ENCODE measurements at regions not wholly inside any gene's neighbourhood (a gene's known extent, or its start where the extent isn't known, plus 50 kb on each side); places are given as distances from the start of the nearest gene placed in this dataset.

- no peak for TF ChIP-seq CTCF (IDR thresholded peaks at IDR 0.05)
- no peak overlapping the region for H3K4me3 ChIP-seq
- no peak overlapping the region for H3K27ac ChIP-seq
- no peak for DNase-seq (ENCODE audit: low spot score)
Observed at GRCh38 chr11:110901441-110901840, 189.2 kb upstream of the ARHGAP20 start.

- no peak for DNase-seq (ENCODE audit: low spot score)
- TF ChIP-seq CTCF (IDR thresholded peaks at IDR 0.05) = no peak
- no peak overlapping the region for H3K27ac ChIP-seq
- H3K4me3 ChIP-seq = no peak overlapping the region
Observed at GRCh38 chr11:110900426-110900825, 188.2 kb upstream of the ARHGAP20 start.

- DNase-seq (ENCODE audit: low spot score) = no peak
- H3K4me3 ChIP-seq = no peak overlapping the region
- H3K27ac ChIP-seq = no peak overlapping the region
- TF ChIP-seq CTCF (IDR thresholded peaks at IDR 0.05) = no peak
Observed at GRCh38 chr11:110897035-110897434, 184.8 kb upstream of the ARHGAP20 start.

GRCh38 chr11:110896358-110896757 is 184.1 kb upstream of the ARHGAP20 start:
- TF ChIP-seq CTCF (IDR thresholded peaks at IDR 0.05) = no peak
- Histone ChIP-seq H3K4me3 (no peak overlapping the region), H3K27ac (no peak overlapping the region)
- DNase-seq (ENCODE audit: low spot score) = no peak

GRCh38 chr11:110894224-110894623 is 182.0 kb upstream of the ARHGAP20 start:
- Histone ChIP-seq H3K27ac (no peak overlapping the region), H3K4me3 (no peak overlapping the region)
- no peak for DNase-seq (ENCODE audit: low spot score)
- no peak for TF ChIP-seq CTCF (IDR thresholded peaks at IDR 0.05)

GRCh38 chr11:110892741-110893285 is 180.6 kb upstream of the ARHGAP20 start:
- TF ChIP-seq CTCF (IDR thresholded peaks at IDR 0.05) = no peak
- Histone ChIP-seq H3K4me3 (no peak overlapping the region), H3K27ac (no peak overlapping the region)
- DNase-seq (ENCODE audit: low spot score) = no peak

- DNase-seq (ENCODE audit: low spot score) = no peak
- Histone ChIP-seq H3K4me3 (no peak overlapping the region), H3K27ac (no peak overlapping the region)
- no peak for TF ChIP-seq CTCF (IDR thresholded peaks at IDR 0.05)
Observed at GRCh38 chr11:110891411-110891810, 179.2 kb upstream of the ARHGAP20 start.

Data from coronary artery (tissue), 2 donors.